ENCODE measurements at regions not wholly inside any gene's neighbourhood (a gene's known extent, or its start where the extent isn't known, plus 50 kb on each side); places are given as distances from the start of the nearest gene placed in this dataset.

DNA sequence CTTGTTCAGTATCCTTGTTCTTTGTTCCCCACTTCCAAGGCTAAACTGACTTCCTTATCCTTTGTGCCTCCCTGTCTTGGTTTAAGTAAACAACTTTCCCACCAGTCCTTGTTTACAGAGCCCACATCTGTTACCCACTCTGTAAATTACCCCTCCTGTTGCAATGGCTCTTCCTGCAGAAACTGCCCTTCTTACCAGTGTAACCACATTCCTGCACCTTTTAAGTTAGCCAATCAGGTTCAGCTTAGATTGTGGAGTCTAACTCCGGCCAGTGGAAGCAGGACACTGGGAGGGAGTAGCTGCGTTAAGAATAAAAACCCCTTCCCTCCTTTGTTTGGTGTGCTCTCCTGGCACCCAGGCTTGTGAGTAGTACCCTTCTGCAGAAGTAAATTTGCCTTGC, 360.9 kb downstream of the PRDM5 start:
- Histone ChIP-seq H3K56ac (ENCODE audit: insufficient read length, low read depth, low read length) (no peak overlapping the region), H3K27me3 (ENCODE audit: insufficient read depth, low read length) (no peaks in the 10 kb centered on the region), H3K18ac (ENCODE audit: insufficient read length, low read depth, low read length) (no peak overlapping the region), H2AFZ (ENCODE audit: low read length) (no peak overlapping the region), H3K14ac (ENCODE audit: insufficient read depth, low read length) (no peak overlapping the region), H3K9ac (ENCODE audit: extremely low read depth, insufficient read length, low read length) (peak overlapping the region; percentile 31), H3K4me2 (ENCODE audit: insufficient read depth, insufficient read length, low read length) (no peak overlapping the region), H3K4ac (ENCODE audit: low read depth, low read length) (no peak overlapping the region), H3K23ac (ENCODE audit: insufficient read length, low read depth, low read length) (no peak overlapping the region), H2BK5ac (ENCODE audit: insufficient read length, low read length) (no peak overlapping the region), H2AK5ac (ENCODE audit: insufficient read length, low read length) (no peak overlapping the region), H3K9me3 (ENCODE audit: control insufficient read depth, low read depth, low read length) (no peaks in the 10 kb centered on the region), H2BK15ac (ENCODE audit: low read depth, low read length) (no peak overlapping the region), H4K20me1 (ENCODE audit: control insufficient read depth, insufficient read depth, insufficient read length) (no peaks in the 10 kb centered on the region), H4K5ac (ENCODE audit: insufficient read length, low read depth, low read length) (no peak overlapping the region), H3K4me1 (ENCODE audit: insufficient read depth, low read length) (no peaks in the 10 kb centered on the region), H3T11ph (ENCODE audit: low read length) (no peak overlapping the region), H4K8ac (replicated peaks; ENCODE audit: insufficient read length, low read depth, low read length) (no peak overlapping the region), H3K23me2 (ENCODE audit: insufficient read length, low read depth, low read length, poor library complexity, severe bottlenecking) (no peaks in the 10 kb centered on the region), H4K91ac (ENCODE audit: insufficient read length, low read depth, low read length) (no peak overlapping the region), H3K79me1 (ENCODE audit: insufficient read depth, low read depth, low read length, poor library complexity, severe bottlenecking) (no peaks in the 10 kb centered on the region), H2BK20ac (ENCODE audit: low read depth, low read length, poor library complexity, severe bottlenecking) (no peak overlapping the region), H3K27ac (ENCODE audit: insufficient read length, low read depth, low read length) (peak overlapping the region; percentile 95), H3K79me2 (ENCODE audit: insufficient read depth, low read length) (no peaks in the 10 kb centered on the region), H2BK120ac (ENCODE audit: low read depth, low read length, poor library complexity, severe bottlenecking) (no peak overlapping the region), H2BK12ac (ENCODE audit: insufficient read length, low read depth, low read length) (no peak overlapping the region)
- peak overlapping the region in 2 of 3 experiments; percentile 60 to 72; a peak in 2 of 7 replicates for H3K27ac Mint-ChIP-seq
- peaks cover 10 to 25% (median 11%) of the 10 kb centered on the region in 3 experiments for H3K36me3 Mint-ChIP-seq (ENCODE audit: insufficient read depth in 1 of 3, low read depth in 3 of 3)
- H3K9me3 Mint-ChIP-seq, result peaks cover 19 to 23% of the 10 kb centered on the region in 2 experiments
- H3K27me3 Mint-ChIP-seq (ENCODE audit: low read depth), result no peaks in the 10 kb centered on the region
- no CpG with 5 or more reads among the region's 2 CpGs for WGBS (ENCODE audit: extremely low coverage, insufficient read length, low lambda C conversion rate)
- DNase-seq, result peak; percentile 78
- no peak overlapping the region for H3K4me3 Mint-ChIP-seq
- TF ChIP-seq, protein P1, sequence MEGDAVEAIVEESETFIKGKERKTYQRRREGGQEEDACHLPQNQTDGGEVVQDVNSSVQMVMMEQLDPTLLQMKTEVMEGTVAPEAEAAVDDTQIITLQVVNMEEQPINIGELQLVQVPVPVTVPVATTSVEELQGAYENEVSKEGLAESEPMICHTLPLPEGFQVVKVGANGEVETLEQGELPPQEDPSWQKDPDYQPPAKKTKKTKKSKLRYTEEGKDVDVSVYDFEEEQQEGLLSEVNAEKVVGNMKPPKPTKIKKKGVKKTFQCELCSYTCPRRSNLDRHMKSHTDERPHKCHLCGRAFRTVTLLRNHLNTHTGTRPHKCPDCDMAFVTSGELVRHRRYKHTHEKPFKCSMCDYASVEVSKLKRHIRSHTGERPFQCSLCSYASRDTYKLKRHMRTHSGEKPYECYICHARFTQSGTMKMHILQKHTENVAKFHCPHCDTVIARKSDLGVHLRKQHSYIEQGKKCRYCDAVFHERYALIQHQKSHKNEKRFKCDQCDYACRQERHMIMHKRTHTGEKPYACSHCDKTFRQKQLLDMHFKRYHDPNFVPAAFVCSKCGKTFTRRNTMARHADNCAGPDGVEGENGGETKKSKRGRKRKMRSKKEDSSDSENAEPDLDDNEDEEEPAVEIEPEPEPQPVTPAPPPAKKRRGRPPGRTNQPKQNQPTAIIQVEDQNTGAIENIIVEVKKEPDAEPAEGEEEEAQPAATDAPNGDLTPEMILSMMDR (conservative IDR thresholded peaks at IDR 0.05), result no peak
- H3K4me1 Mint-ChIP-seq, result peaks cover 0 to 8% of the 10 kb centered on the region in 2 experiments; a peak in 2 of 4 replicates

Measured in H9 (cell line).